Uterus (tissue), 2 donors: ENCODE measurements at regions not wholly inside any gene's neighbourhood (a gene's known extent, or its start where the extent isn't known, plus 50 kb on each side); places are given as distances from the start of the nearest gene placed in this dataset.

ENCODE experiments used
- CTCF ChIP-seq, 4 experiments: fragments of 200-600 bp in 2 of 4; fragments of 450-650 bp in 2 of 4; sonication (generic) in 2 of 4; IDR thresholded peaks; one replicate each; pipeline ENCODE4 v1.5.1; 2016 to 2019; ENCODE audit warnings: antibody characterized with exemption in 4 of 4, mild to moderate bottlenecking in 2 of 4, moderate library complexity in 1 of 4
- POLR2A ChIP-seq, 2 donors: fragments of 450-650 bp; IDR thresholded peaks; one replicate each; pipeline ENCODE4 v1.6.1; 2016; ENCODE audit warnings: antibody characterized with exemption in 2 of 2, mild to moderate bottlenecking in 1 of 2, moderate library complexity in 1 of 2

- TF ChIP-seq POLR2A (IDR thresholded peaks at IDR 0.05) (no peak), CTCF (IDR thresholded peaks at IDR 0.05) (no peak)
Observed at GRCh38 chr9:30928045-30928444, 1456.4 kb upstream of the ACO1 start.
